NCI-H2081 (cell line): ENCODE measurements at regions not wholly inside any gene's neighbourhood (a gene's known extent, or its start where the extent isn't known, plus 50 kb on each side); places are given as distances from the start of the nearest gene placed in this dataset.
"Not testable (repeated sequence)": the region's sequence is repeated elsewhere in the genome, so short reads cannot be mapped to it uniquely, and the experiment has no call there.

Source experiments
- DNase-seq, 2 experiments: peaks; one replicate each; lab custom pipeline; 2025; lab: John Stamatoyannopoulos, UW

- DNase-seq = no peak
Observed at GRCh38 chr1:199515261-199515660, 512.2 kb upstream of the NR5A2 start.

- DNase-seq = no peak
Observed at GRCh38 chr1:199522338-199522737, 505.2 kb upstream of the NR5A2 start.

- no peak for DNase-seq
Observed at GRCh38 chr1:199522936-199523335, 504.6 kb upstream of the NR5A2 start.

- no peak for DNase-seq
Observed at GRCh38 chr1:199529324-199529723, 498.2 kb upstream of the NR5A2 start.

GRCh38 chr1:199533361-199533760 is 494.1 kb upstream of the NR5A2 start:
- not testable (repeated sequence) for DNase-seq

GRCh38 chr1:199545780-199546179 is 481.7 kb upstream of the NR5A2 start:
- peak in 1 of 2 experiments; percentile 38 for DNase-seq

GRCh38 chr1:199546323-199546722 is 481.2 kb upstream of the NR5A2 start:
- no peak for DNase-seq

GRCh38 chr1:199549421-199549820 is 478.1 kb upstream of the NR5A2 start:
- no peak for DNase-seq

GRCh38 chr1:199550199-199551065 is 477.1 kb upstream of the NR5A2 start:
- DNase-seq = no peak

- peak; percentile 72 to 79 for DNase-seq
Observed at GRCh38 chr1:199551967-199552565, 475.4 kb upstream of the NR5A2 start.

GRCh38 chr1:199553104-199553503 is 474.4 kb upstream of the NR5A2 start:
- no peak for DNase-seq

- no peak for DNase-seq
Observed at GRCh38 chr1:199561334-199561733, 466.2 kb upstream of the NR5A2 start.

- DNase-seq = peak; percentile 7 to 34
Observed at GRCh38 chr1:199573047-199573446, 454.5 kb upstream of the NR5A2 start.

GRCh38 chr1:199574950-199575349 is 452.6 kb upstream of the NR5A2 start:
- peak in 1 of 2 experiments; percentile 9 for DNase-seq

- no peak for DNase-seq
Observed at GRCh38 chr1:199580300-199580699, 447.2 kb upstream of the NR5A2 start.

- DNase-seq = no peak
Observed at GRCh38 chr1:199585392-199585791, 442.1 kb upstream of the NR5A2 start.

- no peak for DNase-seq
Observed at GRCh38 chr1:199590708-199591107, 436.8 kb upstream of the NR5A2 start.

GRCh38 chr1:199591468-199591867 is 436.0 kb upstream of the NR5A2 start:
- DNase-seq = no peak

- DNase-seq = no peak
Observed at GRCh38 chr1:199593475-199593874, 434.0 kb upstream of the NR5A2 start.

GRCh38 chr1:199596448-199596847 is 431.1 kb upstream of the NR5A2 start:
- DNase-seq = not testable (repeated sequence)

- DNase-seq = no peak
Observed at GRCh38 chr1:199597152-199597551, 430.4 kb upstream of the NR5A2 start.

- no peak for DNase-seq
Observed at GRCh38 chr1:199608414-199608813, 419.1 kb upstream of the NR5A2 start.

- DNase-seq = no peak
Observed at GRCh38 chr1:199612976-199613774, 414.3 kb upstream of the NR5A2 start.
